Lower leg skin (tissue), 4 donors: ENCODE measurements at regions not wholly inside any gene's neighbourhood (a gene's known extent, or its start where the extent isn't known, plus 50 kb on each side); places are given as distances from the start of the nearest gene placed in this dataset.

Experiments
- DNase-seq, 2 donors: peaks; one replicate each; pipeline ENCODE4 v3.0.0-alpha.2; 2019; ENCODE audit warnings: low spot score in 2 of 2
- H3K4me3 ChIP-seq: fragments of 200-600 bp; sonication (generic); 2 replicates; pipeline ENCODE4 v1.5.1; 2017; ENCODE audit warnings: mild to moderate bottlenecking, low read depth; ENCODE audit not compliant: poor library complexity, severe bottlenecking
- POLR2A ChIP-seq, 2 donors: fragments of 450-650 bp; IDR thresholded peaks; one replicate each; pipeline ENCODE4 v1.6.1; 2016 to 2017; ENCODE audit warnings: antibody characterized with exemption in 2 of 2, mild to moderate bottlenecking in 1 of 2, moderate library complexity in 1 of 2
- WGBS, 2 donors: methylation state at CpG; one replicate each; pipeline ENCODE4 v1.1.5; 2018; 5-methylcytosine and 5-hydroxymethylcytosine counted together
- intact Hi-C: fragments of 100-400 bp; cut with DNase I; formaldehyde crosslinking; loops from one replicate; pipeline ENCODE4 v1.15.0; 2023; ENCODE audit warnings: low total_unique reads
- TF ChIP-seq, protein P1 (sequence below), 3 donors: fragments of 450-650 bp; IDR thresholded peaks; one replicate each; pipeline ENCODE4 v1.5.1; 2016; ENCODE audit warnings: antibody characterized with exemption in 3 of 3, mild to moderate bottlenecking in 3 of 3, moderate library complexity in 2 of 3

GRCh38 chr9:118957585-118957984 is 411.6 kb downstream of the BRINP1 start:
- intact Hi-C loops = no loop called here
- no peak for TF ChIP-seq POLR2A (IDR thresholded peaks at IDR 0.05)
- TF ChIP-seq, protein P1, sequence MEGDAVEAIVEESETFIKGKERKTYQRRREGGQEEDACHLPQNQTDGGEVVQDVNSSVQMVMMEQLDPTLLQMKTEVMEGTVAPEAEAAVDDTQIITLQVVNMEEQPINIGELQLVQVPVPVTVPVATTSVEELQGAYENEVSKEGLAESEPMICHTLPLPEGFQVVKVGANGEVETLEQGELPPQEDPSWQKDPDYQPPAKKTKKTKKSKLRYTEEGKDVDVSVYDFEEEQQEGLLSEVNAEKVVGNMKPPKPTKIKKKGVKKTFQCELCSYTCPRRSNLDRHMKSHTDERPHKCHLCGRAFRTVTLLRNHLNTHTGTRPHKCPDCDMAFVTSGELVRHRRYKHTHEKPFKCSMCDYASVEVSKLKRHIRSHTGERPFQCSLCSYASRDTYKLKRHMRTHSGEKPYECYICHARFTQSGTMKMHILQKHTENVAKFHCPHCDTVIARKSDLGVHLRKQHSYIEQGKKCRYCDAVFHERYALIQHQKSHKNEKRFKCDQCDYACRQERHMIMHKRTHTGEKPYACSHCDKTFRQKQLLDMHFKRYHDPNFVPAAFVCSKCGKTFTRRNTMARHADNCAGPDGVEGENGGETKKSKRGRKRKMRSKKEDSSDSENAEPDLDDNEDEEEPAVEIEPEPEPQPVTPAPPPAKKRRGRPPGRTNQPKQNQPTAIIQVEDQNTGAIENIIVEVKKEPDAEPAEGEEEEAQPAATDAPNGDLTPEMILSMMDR (IDR thresholded peaks at IDR 0.05) = no peak
- 66 to 73% methylated on average over 3 of the region's 3 CpGs for WGBS, 2 donors
- H3K4me3 ChIP-seq = no peak overlapping the region
- DNase-seq = no peak

GRCh38 chr9:118959366-118959765 is 409.9 kb downstream of the BRINP1 start:
- no peak for TF ChIP-seq POLR2A (IDR thresholded peaks at IDR 0.05)
- TF ChIP-seq, protein P1 (IDR thresholded peaks at IDR 0.05) = no peak
- DNase-seq = no peak
- intact Hi-C loops = no loop called here
- H3K4me3 ChIP-seq = no peak overlapping the region
- WGBS, 2 donors = 71 to 81% methylated on average over 5 of the region's 5 CpGs

DNA sequence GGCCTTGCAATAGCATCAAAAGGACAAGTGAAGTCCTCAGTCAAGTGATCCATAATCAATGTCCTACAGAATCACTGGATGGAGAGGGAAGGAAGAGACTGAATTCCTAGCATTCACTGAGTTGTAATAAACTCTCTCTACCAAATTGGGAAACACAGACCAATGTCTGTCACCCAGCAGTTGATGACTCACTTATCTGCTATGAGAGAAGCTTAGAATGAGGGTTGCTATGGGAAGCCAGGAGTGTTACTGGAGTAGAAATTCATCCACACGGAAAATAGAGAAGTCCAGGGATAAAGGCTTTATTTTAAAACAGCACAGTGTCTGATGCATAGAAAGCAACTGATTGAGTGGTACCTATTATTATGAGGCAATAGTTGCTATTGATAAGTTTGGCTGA is 407.4 kb downstream of the BRINP1 start:
- intact Hi-C loops = no loop called here
- H3K4me3 ChIP-seq = no peak overlapping the region
- no peak for TF ChIP-seq POLR2A (IDR thresholded peaks at IDR 0.05)
- TF ChIP-seq, protein P1 (IDR thresholded peaks at IDR 0.05) = no peak
- no peak for DNase-seq
- 7 to 15% methylated on average over 1 of the region's 1 CpG for WGBS, 2 donors

GRCh38 chr9:118962426-118962825 is 406.8 kb downstream of the BRINP1 start:
- no peak for DNase-seq
- TF ChIP-seq, protein P1 (IDR thresholded peaks at IDR 0.05) = no peak
- TF ChIP-seq POLR2A (IDR thresholded peaks at IDR 0.05) = no peak
- intact Hi-C loops = no loop called here
- H3K4me3 ChIP-seq = no peak overlapping the region
- WGBS, 2 donors = 54 to 64% methylated on average over 3 of the region's 3 CpGs

GRCh38 chr9:118963674-118964073 is 405.6 kb downstream of the BRINP1 start:
- TF ChIP-seq, protein P1 (IDR thresholded peaks at IDR 0.05) = no peak
- no peak for TF ChIP-seq POLR2A (IDR thresholded peaks at IDR 0.05)
- DNase-seq = no peak
- whole genome bisulfite sequencing, 2 donors = 88 to 96% methylated on average over 2 of the region's 2 CpGs
- intact Hi-C loops = no loop called here
- H3K4me3 ChIP-seq = no peak overlapping the region

DNA sequence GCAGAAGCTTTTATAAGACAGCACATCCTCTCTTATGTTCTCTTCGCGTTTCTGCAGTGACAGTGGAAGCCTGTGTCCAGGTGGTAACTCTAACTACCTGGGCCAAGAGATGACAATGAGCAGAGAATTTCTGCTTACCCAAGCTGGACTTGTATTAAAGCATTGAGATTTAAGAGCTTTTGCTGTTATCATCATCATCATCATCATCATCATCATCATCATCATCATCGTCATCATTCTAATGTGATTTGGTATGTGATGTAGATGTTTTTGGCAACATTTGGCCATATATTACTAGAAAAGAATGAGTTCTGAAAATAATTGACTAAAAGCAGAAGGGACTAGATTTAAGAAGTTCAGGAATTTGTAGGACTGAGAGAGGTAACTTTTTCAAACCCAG is 401.3 kb downstream of the BRINP1 start:
- no peak overlapping the region for H3K4me3 ChIP-seq
- intact Hi-C loops = no loop called here
- DNase-seq = no peak
- no peak for TF ChIP-seq POLR2A (IDR thresholded peaks at IDR 0.05)
- TF ChIP-seq, protein P1 (IDR thresholded peaks at IDR 0.05) = no peak
- WGBS, 2 donors = 92 to 93% methylated on average over 3 of the region's 3 CpGs
